PC-3 (cell line): ENCODE measurements at regions not wholly inside any gene's neighbourhood (a gene's known extent, or its start where the extent isn't known, plus 50 kb on each side); places are given as distances from the start of the nearest gene placed in this dataset.

ENCODE experiments used
- ATAC-seq: fragments of 200-7000 bp; cut with Tn5 transposase; 2 replicates; pipeline ENCODE4 v1.9.1; 2020; ENCODE audit warnings: mild to moderate bottlenecking, moderate library complexity
- BruUV-seq: library from RNA; stranded (reverse); fragments of 400-500 nt; replicated peaks from 2 replicates; lab custom pipeline; 2021; lab: Mats Ljungman, UMichigan
- CTCF ChIA-PET: fragments of 300-600 bp; sonication (Branson Sonifier 250); formaldehyde crosslinking; loops from one replicate; lab custom pipeline; 2022; ENCODE audit warnings: antibody characterized with exemption; lab: Charles Lee
- POLR2A ChIA-PET: fragments of 300-600 bp; sonication (Branson Sonifier 250); formaldehyde crosslinking; loops from one replicate; lab custom pipeline; 2022; ENCODE audit warnings: antibody characterized with exemption; ENCODE audit not compliant: unreplicated experiment; lab: Charles Lee
- DNase-seq: peaks from one replicate; pipeline ENCODE4 v3.0.0-alpha.2; 2015
- H2AFZ ChIP-seq: fragments of 300-600 bp; sonication (generic); 2 replicates; pipeline ENCODE4 v1.6.0; 2016; ENCODE audit warnings: antibody characterized with exemption, low read length
- H3F3A ChIP-seq: fragments of 300-600 bp; sonication (generic); one replicate; pipeline ENCODE4 v1.6.0; 2017; ENCODE audit warnings: antibody characterized with exemption, low read length, control low read depth, mild to moderate bottlenecking; ENCODE audit not compliant: unreplicated experiment
- H3K27ac ChIP-seq: fragments of 300-600 bp; sonication (generic); 2 replicates; pipeline ENCODE4 v1.5.1; 2016; ENCODE audit warnings: mild to moderate bottlenecking, low read length
- H3K27me3 ChIP-seq: fragments of 300-600 bp; sonication (generic); 2 replicates; pipeline ENCODE4 v1.6.1; 2016; ENCODE audit warnings: low read length, mixed read lengths
- H3K36me3 ChIP-seq: fragments of 300-600 bp; sonication (generic); 2 replicates; pipeline ENCODE4 v1.6.1; 2016; ENCODE audit warnings: low read depth, mixed run types, low read length, mixed read lengths
- H3K4me1 ChIP-seq: fragments of 300-600 bp; sonication (generic); 2 replicates; pipeline ENCODE4 v1.5.1; 2016; ENCODE audit warnings: low read length; ENCODE audit not compliant: insufficient read depth
- H3K4me2 ChIP-seq: fragments of 300-600 bp; sonication (generic); 2 replicates; pipeline ENCODE4 v1.6.0; 2016; ENCODE audit warnings: low read length
- H3K4me3 ChIP-seq: fragments of 300-600 bp; sonication (generic); 2 replicates; pipeline ENCODE4 v1.5.1; 2016; ENCODE audit warnings: mild to moderate bottlenecking, low read length, mixed read lengths
- H3K79me2 ChIP-seq: fragments of 300-600 bp; sonication (generic); 2 replicates; pipeline ENCODE4 v1.6.1; 2017; ENCODE audit warnings: low read length, mixed read lengths
- H3K9ac ChIP-seq: fragments of 300-600 bp; sonication (generic); 2 replicates; pipeline ENCODE4 v1.6.0; 2016; ENCODE audit warnings: mild to moderate bottlenecking, low read length
- H3K9me2 ChIP-seq: fragments of 300-600 bp; sonication (generic); replicated peaks from 2 replicates; pipeline ENCODE4 v1.6.1; 2016; ENCODE audit warnings: mixed run types, low read length, mixed read lengths
- H3K9me3 ChIP-seq: fragments of 300-600 bp; sonication (generic); 2 replicates; pipeline ENCODE4 v1.6.1; 2016; ENCODE audit warnings: low read length, mixed read lengths
- H4K20me1 ChIP-seq: fragments of 300-600 bp; sonication (generic); 2 replicates; pipeline ENCODE4 v1.6.1; 2016; ENCODE audit warnings: low read length, mixed read lengths
- EZH2 ChIP-seq: fragments of 300-600 bp; sonication (generic); IDR thresholded peaks from one replicate; pipeline ENCODE4 v1.6.1; 2017; ENCODE audit warnings: antibody characterized with exemption, mild to moderate bottlenecking, low read length; ENCODE audit not compliant: unreplicated experiment
- EZH2phosphoT487 ChIP-seq: fragments of 300-600 bp; sonication (generic); IDR thresholded peaks from 2 replicates; pipeline ENCODE4 v1.6.1; 2018; ENCODE audit warnings: mild to moderate bottlenecking, antibody characterized with exemption, low read length, borderline replicate concordance
- intact Hi-C: fragments of 100-400 bp; cut with micrococcal nuclease; formaldehyde crosslinking; loops from 2 replicates; pipeline ENCODE4 v1.9.0; 2023
- TF ChIP-seq, protein P1 (sequence below): fragments of 300-600 bp; sonication (generic); conservative IDR thresholded peaks from 2 replicates; pipeline ENCODE4 v1.5.1; 2017; ENCODE audit warnings: antibody characterized with exemption, low read depth, mild to moderate bottlenecking, low read length

DNA sequence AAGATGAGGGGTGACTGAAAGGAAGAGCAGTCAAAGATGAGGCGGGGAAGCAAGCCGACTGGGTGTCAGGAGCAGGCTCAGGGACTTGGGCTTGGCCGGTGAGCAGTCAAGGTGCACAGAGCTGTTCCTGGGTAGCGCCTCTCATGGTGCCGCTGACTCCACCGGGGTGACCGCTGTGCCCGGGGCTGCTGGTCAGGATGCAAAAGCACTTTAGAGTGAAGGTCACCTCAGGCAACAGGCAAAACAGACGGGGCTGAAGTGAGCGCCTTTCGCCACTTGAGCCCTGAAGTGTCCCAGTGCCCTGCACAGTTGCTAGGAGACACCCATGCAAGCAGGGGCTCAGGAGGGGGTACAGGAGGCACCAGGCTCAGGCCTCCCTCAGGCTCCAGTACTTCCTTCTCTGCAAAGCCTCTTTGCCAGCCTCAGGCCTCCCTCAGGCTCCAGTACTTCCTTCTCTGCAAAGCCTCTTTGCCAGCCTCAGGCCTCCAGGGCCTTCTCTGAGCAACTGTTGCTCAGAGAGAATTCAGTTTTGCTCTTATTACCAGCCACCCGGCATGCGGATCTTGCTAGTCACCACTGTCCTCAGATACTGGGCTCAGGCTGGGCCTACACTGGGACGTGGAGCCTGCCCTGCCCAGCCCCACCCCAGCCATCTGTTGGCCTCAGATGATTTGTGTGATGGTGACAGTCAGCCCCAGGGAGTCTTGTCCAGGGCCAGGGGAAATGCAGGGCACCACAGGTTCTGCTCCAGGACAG is 99.7 kb upstream of the IRF2BP2 start:
- Histone ChIP-seq H3K27me3 (no peaks in the 10 kb centered on the region), H3K4me1 (peaks cover 17% of the 10 kb centered on the region), H3K4me2 (no peak overlapping the region), H4K20me1 (no peaks in the 10 kb centered on the region), H3K4me3 (no peak overlapping the region), H3K27ac (no peak overlapping the region), H3F3A (no peaks in the 10 kb centered on the region), H3K79me2 (no peaks in the 10 kb centered on the region), H3K9me3 (no peaks in the 10 kb centered on the region), H3K9ac (no peak overlapping the region), H2AFZ (no peak overlapping the region), H3K36me3 (no peaks in the 10 kb centered on the region), H3K9me2 (no peaks in the 10 kb centered on the region)
- ChIA-PET POLR2A (no interaction called here), CTCF (no interaction called here)
- TF ChIP-seq EZH2phosphoT487 (no peak), EZH2 (no peak)
- TF ChIP-seq, protein P1, sequence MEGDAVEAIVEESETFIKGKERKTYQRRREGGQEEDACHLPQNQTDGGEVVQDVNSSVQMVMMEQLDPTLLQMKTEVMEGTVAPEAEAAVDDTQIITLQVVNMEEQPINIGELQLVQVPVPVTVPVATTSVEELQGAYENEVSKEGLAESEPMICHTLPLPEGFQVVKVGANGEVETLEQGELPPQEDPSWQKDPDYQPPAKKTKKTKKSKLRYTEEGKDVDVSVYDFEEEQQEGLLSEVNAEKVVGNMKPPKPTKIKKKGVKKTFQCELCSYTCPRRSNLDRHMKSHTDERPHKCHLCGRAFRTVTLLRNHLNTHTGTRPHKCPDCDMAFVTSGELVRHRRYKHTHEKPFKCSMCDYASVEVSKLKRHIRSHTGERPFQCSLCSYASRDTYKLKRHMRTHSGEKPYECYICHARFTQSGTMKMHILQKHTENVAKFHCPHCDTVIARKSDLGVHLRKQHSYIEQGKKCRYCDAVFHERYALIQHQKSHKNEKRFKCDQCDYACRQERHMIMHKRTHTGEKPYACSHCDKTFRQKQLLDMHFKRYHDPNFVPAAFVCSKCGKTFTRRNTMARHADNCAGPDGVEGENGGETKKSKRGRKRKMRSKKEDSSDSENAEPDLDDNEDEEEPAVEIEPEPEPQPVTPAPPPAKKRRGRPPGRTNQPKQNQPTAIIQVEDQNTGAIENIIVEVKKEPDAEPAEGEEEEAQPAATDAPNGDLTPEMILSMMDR = no peak
- BruUV-seq = no TSS peak
- ATAC-seq (no peak), DNase-seq (no peak)
- intact Hi-C loops = no loop called here

DNA sequence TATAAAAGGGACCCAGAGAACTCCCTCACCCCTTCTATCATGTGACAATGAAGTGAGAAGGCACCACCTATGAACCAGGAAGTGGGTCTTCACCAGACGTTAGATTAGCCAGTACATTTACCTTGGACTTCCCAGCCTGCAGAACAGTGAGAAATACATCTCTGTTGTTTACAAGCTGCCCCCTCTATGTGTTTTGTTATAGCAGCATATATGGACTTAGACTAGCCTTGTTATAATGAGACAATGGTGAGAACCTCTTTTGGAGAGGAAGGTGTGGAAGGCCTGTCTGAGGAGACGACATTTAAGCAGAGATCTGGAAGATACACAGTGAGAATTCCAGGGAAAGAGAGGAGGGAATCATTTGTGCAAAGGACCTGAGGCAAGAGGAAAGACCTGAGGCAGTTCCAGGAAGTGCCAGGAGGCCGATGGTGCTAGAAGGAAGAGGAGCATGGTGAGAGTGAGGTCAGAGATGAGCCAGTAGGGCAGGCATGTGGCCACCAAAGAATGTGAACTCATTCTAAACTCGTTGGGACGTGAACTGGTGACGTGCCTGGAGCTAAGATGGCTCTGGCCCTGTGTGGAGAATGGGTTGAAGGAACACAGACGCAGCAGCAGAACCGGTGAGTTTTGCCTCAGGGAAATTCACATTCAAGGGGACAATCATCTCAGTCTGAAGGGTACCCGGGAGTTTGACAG is 98.9 kb upstream of the IRF2BP2 start:
- Histone ChIP-seq H3K9me2 (no peaks in the 10 kb centered on the region), H3F3A (no peaks in the 10 kb centered on the region), H3K27me3 (no peaks in the 10 kb centered on the region), H3K36me3 (no peaks in the 10 kb centered on the region), H3K4me3 (no peak overlapping the region), H4K20me1 (no peaks in the 10 kb centered on the region), H3K9me3 (no peaks in the 10 kb centered on the region), H3K27ac (no peak overlapping the region), H3K79me2 (no peaks in the 10 kb centered on the region), H3K9ac (no peak overlapping the region), H3K4me2 (no peak overlapping the region), H2AFZ (no peak overlapping the region), H3K4me1 (peaks cover 17% of the 10 kb centered on the region)
- no peak for ATAC-seq
- intact Hi-C loops = no loop called here
- CTCF ChIA-PET = no interaction called here
- POLR2A ChIA-PET = no interaction called here
- no TSS peak for BruUV-seq
- TF ChIP-seq EZH2phosphoT487 = no peak
- TF ChIP-seq, protein P1 = no peak
- TF ChIP-seq EZH2 = no peak
- no peak for DNase-seq

DNA sequence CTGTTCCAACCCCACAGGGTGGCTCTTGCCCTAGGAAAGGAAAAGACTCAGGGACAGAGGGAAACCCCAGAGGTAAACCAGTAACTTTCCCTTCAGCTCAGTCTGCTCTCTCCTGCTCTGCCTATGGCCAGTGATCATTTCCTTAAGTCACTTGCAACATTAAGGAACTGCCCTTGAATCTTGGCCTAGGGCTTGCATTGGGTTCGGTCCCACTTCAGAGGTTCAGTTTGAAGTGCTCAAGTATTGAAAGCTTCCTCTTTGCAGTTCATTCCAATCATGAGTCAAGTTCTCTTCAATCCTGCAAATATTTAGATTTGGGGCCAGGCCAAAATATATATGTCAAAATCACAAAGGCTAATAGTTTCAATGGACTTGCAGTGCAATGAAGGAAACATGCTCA is 97.7 kb upstream of the IRF2BP2 start:
- CTCF ChIA-PET = no interaction called here
- no peaks in the 10 kb centered on the region for H3K36me3 ChIP-seq
- peak; percentile 47 for DNase-seq

More for the DNA sequence above, 97.7 kb upstream of the IRF2BP2 start:
- Histone ChIP-seq H3K9ac (no peak overlapping the region), H3K27ac (no peak overlapping the region), H2AFZ (no peak overlapping the region), H3K79me2 (no peaks in the 10 kb centered on the region), H3K27me3 (no peaks in the 10 kb centered on the region), H3K4me3 (no peak overlapping the region), H4K20me1 (no peaks in the 10 kb centered on the region), H3F3A (no peaks in the 10 kb centered on the region), H3K4me2 (no peak overlapping the region), H3K9me2 (no peaks in the 10 kb centered on the region), H3K4me1 (peaks cover 17% of the 10 kb centered on the region), H3K9me3 (no peaks in the 10 kb centered on the region)
- TF ChIP-seq, protein P1 = no peak
- TF ChIP-seq EZH2phosphoT487 (no peak), EZH2 (no peak)
- intact Hi-C loops = no loop called here
- no TSS peak for BruUV-seq
- POLR2A ChIA-PET = interaction anchor here (0.6 kb wide), 1 partner anchor 26 kb away, joined by 5 read pairs; no protein-coding TSS in a partner anchor
- ATAC-seq = no peak
